NCI-H69 (cell line): ENCODE measurements at regions not wholly inside any gene's neighbourhood (a gene's known extent, or its start where the extent isn't known, plus 50 kb on each side); places are given as distances from the start of the nearest gene placed in this dataset.

Source experiments
- DNase-seq: peaks from one replicate; lab custom pipeline; 2025; lab: John Stamatoyannopoulos, UW

GRCh38 chr9:26742828-26743476, 149.7 kb downstream of the CAAP1 start:
- no peak for DNase-seq

- DNase-seq: no peak
Measured at GRCh38 chr9:26735160-26735559, 157.4 kb downstream of the CAAP1 start.

DNA sequence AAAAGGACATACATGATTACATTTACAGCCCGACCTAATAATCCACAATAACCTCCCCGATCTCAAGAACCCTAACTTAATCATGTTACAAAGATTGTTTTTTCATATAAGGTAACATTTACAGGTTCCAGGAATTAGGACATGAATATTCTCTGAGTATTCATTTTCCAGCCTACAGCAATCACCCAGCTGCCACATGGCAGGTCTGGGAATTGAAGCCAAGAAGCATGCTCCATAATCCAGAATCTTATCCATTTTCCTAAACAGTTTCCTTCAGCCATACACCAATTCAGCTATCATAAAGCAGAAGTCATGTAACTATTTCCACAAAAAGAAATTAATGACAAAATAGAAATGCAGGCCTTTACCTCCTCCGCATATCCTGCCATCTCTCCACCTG, 163.4 kb downstream of the CAAP1 start:
- DNase-seq: no peak

DNA sequence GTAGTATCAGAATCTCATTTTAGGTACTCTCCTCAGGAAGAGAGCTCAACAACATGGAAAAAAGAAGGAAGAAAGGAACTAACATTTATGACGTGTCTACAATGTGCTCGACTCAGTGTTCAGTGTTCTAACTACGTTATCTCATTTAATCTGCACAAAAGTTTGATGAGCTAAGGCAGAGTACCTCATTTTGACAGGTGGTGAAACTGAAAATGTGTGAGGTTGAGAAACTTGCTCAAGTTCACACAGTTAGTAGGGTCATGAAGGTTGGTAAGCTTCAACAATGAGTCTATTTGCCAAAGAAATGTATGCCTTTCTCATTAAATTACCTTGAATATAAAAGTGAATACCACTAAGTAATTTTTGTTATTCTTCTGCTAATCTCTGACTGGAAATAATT, 165.1 kb downstream of the CAAP1 start:
- no peak for DNase-seq

DNA sequence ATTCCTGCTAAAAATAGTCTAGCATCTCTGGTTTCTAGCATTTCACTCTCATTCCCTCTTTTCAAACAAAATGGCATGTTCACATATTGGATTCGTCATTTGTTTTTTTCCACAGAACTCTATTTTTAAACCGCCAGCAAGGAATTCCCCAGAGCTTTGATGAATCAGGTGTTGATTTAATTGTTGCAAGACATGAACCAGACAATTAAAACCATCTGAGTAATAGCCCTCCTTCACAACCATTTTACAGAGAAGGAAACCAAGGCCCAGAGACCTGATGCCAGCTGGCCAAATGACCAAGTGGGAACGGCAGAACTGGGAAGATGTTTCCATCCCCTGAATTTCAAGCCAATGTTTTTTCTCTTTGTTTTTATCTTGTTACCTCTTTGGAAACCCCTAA, 167.0 kb downstream of the CAAP1 start:
- peak; percentile 42 for DNase-seq

DNA sequence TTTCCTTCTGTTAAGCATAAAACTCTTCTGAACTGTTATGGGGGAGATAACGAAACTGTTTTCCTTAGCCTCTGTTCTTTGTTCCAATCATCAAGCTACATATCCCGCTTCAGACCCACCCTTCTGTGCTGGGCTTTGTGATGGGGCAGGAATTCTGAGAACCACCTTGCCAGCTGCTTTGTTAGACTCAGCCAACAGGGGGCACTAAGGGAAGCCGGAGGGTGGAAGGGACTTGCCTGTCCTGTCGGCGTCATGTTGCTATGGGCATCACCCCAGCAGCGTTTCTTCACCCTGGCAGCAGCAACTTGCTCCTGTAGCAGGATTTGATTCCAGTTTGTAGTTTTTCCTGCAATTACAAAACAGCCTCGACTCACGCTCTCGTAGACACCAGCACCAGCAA, 169.1 kb downstream of the CAAP1 start:
- peak; percentile 85 for DNase-seq

GRCh38 chr9:26722755-26723154, 169.8 kb downstream of the CAAP1 start:
- peak; percentile 34 for DNase-seq

- DNase-seq: no peak
Measured at GRCh38 chr9:26710008-26710407, 182.6 kb downstream of the CAAP1 start.

GRCh38 chr9:26706223-26706622, 186.4 kb downstream of the CAAP1 start:
- no peak for DNase-seq

GRCh38 chr9:26695298-26695622, 197.3 kb downstream of the CAAP1 start:
- no peak for DNase-seq

DNA sequence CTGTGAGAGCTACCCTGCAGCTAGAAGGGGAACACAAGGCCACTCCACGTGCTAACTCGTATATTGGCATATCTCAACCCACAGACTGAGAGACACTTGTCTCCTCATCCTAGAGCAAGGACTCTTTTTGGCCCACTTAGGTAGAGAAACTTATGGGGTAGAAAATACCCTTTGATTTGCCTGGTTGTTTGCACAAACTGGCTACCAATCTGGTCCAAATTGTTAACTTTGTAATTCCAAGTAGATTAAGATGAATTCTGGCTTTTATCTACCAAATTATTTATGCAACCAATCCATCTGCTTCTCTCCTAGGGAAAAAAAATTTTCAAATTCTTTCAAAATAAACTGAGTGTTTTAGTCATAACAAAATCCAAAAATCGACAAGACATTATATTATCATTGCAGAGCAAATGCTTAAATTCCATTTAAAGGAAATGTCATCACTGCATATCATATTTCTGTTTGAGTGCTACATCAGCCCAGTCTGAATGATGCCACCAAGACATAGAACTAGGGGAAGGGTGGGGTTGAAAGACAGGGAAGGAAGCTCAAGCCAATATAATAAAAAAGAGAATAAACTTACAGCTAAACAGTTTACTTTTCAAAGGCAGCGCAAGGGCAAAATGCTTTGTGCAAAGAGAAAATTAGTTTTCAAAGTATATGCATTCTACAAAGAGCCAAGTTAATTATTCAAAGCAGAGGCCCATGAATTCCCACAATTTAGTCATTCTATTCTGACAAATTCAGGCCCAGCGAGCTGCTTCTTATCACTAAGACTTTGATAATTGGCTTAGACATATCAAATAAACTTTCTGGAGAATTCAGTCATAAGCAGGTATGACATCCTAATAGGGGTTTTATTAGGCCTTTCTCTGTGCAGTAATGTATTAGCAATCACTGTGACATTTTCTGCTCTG, 198.0 kb downstream of the CAAP1 start:
- DNase-seq: no peak

DNA sequence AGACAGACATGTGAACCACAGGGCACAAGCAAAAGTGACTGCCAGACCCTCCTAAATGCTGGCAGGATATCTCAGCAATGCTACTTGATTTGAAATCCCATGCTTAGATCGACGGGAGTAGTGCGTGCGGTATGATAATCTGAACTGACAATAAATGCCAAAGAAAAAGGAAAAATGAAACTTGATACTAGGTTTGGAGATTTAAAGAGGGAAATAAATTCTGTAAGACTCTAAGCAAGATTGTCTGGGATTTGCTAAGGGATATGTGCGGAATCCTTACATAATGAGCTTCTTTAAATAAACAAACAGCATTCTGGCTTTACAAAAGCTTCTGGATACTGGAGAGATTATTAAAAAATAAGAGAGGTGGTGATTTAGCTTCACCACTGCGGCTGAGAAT, 203.6 kb downstream of the CAAP1 start:
- DNase-seq: no peak

DNA sequence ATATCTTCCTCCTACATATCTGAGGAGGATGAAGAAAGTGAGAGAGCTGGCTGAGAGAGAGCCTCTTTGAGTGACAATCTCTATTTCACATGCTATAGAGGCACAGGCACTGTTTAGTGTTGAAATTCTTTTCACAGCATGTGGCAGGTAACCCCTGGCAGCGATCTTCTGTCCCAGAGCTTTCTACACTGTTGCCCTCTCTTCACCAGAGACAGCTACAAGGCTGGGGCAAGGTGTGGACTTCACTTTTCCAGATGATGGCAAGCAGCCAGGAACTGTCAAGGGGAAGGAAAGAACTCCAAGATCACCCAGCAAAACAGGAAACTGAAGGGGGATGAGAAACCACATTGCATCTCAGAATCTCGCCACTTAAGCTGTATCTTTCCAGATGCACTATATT, 205.2 kb downstream of the CAAP1 start:
- DNase-seq: peak; percentile 30

DNA sequence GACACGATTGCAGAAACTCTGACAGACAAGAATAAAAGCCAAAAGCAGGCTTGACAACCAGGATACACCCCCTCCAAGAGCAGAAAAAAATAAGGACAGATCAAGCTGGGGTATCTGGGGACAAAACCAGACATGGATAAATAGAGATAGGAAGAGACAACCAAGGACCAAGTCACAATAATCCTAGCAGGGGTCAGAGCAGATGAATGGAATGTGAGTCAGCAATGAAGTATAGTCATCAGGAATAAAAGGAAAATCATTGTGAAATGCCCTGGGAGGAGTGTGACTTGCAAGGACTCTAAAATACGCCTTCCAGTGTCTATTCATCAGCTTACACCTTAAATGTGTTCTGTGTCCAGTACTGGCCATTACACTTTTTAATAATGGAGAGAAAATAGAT, 206.8 kb downstream of the CAAP1 start:
- no peak for DNase-seq

DNA sequence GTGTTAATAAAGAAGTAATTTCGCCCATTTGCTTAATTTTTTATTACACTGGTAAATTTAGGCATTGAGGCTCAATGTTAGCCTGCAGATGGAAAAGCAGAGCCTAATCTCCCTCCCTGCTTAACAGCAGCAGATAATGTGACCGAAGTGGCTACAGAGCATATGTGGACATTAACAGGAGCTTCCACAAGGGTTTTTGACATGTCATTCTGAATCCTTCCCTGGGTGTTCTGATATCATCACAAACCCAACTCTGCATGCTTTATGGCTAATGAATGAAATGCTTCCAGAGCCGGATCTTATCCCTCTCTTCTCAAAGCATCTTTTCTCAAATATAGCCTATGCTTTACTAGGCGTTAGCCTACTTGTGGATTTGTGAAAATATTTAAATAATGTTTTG, 208.6 kb downstream of the CAAP1 start:
- no peak for DNase-seq

- DNase-seq: no peak
Measured at GRCh38 chr9:26682796-26683496, 209.7 kb downstream of the CAAP1 start.

GRCh38 chr9:26682041-26682440, 210.6 kb downstream of the CAAP1 start:
- peak; percentile 46 for DNase-seq

DNA sequence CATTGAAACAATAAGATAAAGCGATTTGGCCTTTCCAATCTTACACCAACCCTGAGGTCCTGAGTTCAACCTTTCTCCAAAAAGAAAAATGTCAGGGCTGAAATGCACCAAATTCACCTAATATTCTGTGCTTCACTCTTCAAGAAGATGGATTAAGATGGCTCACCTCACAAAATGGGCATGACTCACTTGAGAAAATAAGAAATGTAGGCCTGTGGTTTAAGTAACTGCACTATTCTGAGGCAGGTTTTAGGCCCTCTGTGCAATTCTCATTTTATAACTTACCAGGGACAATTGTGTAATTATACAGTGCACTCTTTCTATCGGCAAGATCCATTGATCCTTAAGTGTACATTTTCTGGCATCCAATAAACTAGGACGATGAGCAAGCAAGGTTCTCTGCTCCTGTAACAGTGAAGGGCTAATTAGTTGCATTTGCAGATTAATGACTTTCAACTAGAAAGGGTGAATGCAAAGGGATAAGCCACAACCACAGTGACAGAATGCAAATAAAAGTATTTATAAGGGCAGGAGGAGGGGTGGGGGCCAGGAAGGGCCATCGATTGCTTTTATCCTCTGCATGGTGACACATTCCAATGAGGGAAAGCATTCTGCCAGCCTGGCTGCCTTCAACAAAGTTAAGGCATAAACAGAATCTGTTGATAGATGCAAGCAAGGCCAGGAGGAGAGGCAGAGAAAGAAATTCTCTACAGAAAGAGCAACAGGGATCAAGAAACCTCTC, 214.5 kb downstream of the CAAP1 start:
- no peak for DNase-seq

- no peak for DNase-seq
Measured at GRCh38 chr9:26675035-26675434, 217.6 kb downstream of the CAAP1 start.

- DNase-seq: no peak
Measured at GRCh38 chr9:26673261-26673660, 219.3 kb downstream of the CAAP1 start.

GRCh38 chr9:26669701-26670670, 222.6 kb downstream of the CAAP1 start:
- DNase-seq: peak; percentile 61
